ENCODE measurements at regions not wholly inside any gene's neighbourhood (a gene's known extent, or its start where the extent isn't known, plus 50 kb on each side); places are given as distances from the start of the nearest gene placed in this dataset.

DNA sequence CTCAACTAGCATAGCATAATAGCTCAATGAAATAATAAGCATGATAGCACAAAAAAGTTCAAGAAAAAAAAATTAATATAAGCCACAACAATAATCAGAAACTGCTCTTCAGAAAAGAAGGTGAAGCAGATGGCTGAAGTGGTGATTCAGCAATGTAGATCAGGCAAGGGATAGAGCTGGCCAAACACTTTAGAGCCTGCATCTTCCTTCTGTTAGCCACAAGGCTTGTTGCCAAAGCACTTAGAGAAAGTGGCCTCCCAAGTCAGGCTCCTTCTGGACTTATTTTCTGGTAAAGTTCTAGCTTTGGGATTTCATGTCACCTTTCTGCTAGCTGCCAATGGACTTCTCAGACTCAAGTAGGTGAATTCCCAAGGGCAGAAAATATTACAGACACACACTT, 60.3 kb upstream of the C1orf87 start:
- no peaks in the 10 kb centered on the region for H3K36me3 Mint-ChIP-seq (ENCODE audit: unreplicated experiment)
- TF ChIP-seq, protein P1, sequence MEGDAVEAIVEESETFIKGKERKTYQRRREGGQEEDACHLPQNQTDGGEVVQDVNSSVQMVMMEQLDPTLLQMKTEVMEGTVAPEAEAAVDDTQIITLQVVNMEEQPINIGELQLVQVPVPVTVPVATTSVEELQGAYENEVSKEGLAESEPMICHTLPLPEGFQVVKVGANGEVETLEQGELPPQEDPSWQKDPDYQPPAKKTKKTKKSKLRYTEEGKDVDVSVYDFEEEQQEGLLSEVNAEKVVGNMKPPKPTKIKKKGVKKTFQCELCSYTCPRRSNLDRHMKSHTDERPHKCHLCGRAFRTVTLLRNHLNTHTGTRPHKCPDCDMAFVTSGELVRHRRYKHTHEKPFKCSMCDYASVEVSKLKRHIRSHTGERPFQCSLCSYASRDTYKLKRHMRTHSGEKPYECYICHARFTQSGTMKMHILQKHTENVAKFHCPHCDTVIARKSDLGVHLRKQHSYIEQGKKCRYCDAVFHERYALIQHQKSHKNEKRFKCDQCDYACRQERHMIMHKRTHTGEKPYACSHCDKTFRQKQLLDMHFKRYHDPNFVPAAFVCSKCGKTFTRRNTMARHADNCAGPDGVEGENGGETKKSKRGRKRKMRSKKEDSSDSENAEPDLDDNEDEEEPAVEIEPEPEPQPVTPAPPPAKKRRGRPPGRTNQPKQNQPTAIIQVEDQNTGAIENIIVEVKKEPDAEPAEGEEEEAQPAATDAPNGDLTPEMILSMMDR (IDR thresholded peaks at IDR 0.05; ENCODE audit: partially characterized antibody, unreplicated experiment), result no peak
- no peak overlapping the region for H3K27ac Mint-ChIP-seq (ENCODE audit: unreplicated experiment)
- H3K27me3 Mint-ChIP-seq (ENCODE audit: unreplicated experiment), result no peaks in the 10 kb centered on the region
- no peak overlapping the region for H3K4me3 Mint-ChIP-seq (ENCODE audit: unreplicated experiment)
- peaks cover 2% of the 10 kb centered on the region for H3K4me1 Mint-ChIP-seq (ENCODE audit: low read depth, unreplicated experiment)
- DNase-seq, result no peak
- H3K9me3 Mint-ChIP-seq (ENCODE audit: unreplicated experiment), result no peaks in the 10 kb centered on the region

DNA sequence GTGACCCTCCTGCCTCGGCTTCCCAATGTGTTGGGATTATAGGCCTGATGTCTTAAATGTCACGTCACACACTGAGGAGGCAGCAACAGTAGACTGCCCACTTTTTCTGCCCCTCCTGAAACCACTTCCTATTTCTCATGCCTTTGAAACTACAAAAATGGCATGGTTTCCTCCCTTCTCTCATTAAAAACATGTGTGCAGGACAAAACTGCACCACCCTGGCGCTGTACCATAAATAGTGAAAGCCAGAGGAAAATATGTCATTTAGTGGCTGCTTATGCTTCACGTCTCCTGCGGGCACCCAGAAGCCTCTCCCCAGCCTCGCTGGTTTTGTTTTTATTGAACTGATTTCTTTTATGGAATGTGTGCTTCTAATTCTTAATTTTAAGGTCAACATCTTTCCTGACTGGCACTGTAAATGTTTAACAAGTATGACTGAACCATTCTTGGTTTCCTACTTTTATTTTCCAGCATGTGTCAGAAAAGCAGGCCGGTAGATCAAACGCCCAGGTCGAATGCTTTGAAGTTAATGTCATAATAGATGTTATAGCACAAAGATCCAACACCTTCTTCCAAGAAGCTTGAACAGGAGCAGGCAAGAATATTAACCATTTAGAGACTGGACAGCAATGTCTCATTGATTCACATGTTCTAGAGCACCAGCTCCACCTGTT, 59.6 kb upstream of the C1orf87 start:
- no peak overlapping the region for H3K4me3 Mint-ChIP-seq (ENCODE audit: unreplicated experiment)
- peaks cover 2% of the 10 kb centered on the region for H3K4me1 Mint-ChIP-seq (ENCODE audit: low read depth, unreplicated experiment)
- H3K36me3 Mint-ChIP-seq (ENCODE audit: unreplicated experiment), result no peaks in the 10 kb centered on the region
- H3K9me3 Mint-ChIP-seq (ENCODE audit: unreplicated experiment), result no peaks in the 10 kb centered on the region
- no peak overlapping the region for H3K27ac Mint-ChIP-seq (ENCODE audit: unreplicated experiment)
- no peaks in the 10 kb centered on the region for H3K27me3 Mint-ChIP-seq (ENCODE audit: unreplicated experiment)
- TF ChIP-seq, protein P1 (IDR thresholded peaks at IDR 0.05; ENCODE audit: partially characterized antibody, unreplicated experiment), result no peak
- no peak for DNase-seq

DNA sequence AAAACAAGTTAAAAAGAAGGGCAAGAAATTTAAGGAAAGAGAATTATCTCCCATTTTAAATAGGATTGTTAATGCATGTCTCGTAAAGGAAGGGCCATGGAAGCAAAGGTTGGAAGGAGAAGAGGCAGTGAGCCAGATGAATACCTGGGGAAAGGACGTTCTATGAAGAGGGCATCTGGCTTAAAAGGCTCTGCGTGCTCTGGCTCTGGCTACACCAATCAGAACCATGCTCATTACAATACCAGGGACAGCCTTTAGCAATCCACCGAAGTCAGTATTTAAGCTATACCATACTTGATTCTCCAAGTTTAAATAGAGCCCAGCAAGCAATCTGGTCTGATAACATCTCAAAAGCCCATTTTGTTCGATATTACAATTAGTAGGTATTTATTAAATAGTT, 58.5 kb upstream of the C1orf87 start:
- peaks cover 2% of the 10 kb centered on the region for H3K4me1 Mint-ChIP-seq (ENCODE audit: low read depth, unreplicated experiment)
- TF ChIP-seq, protein P1 (IDR thresholded peaks at IDR 0.05; ENCODE audit: partially characterized antibody, unreplicated experiment), result no peak
- H3K27me3 Mint-ChIP-seq (ENCODE audit: unreplicated experiment), result no peaks in the 10 kb centered on the region
- no peaks in the 10 kb centered on the region for H3K9me3 Mint-ChIP-seq (ENCODE audit: unreplicated experiment)
- no peak overlapping the region for H3K4me3 Mint-ChIP-seq (ENCODE audit: unreplicated experiment)
- no peak overlapping the region for H3K27ac Mint-ChIP-seq (ENCODE audit: unreplicated experiment)
- H3K36me3 Mint-ChIP-seq (ENCODE audit: unreplicated experiment), result no peaks in the 10 kb centered on the region
- DNase-seq, result no peak

DNA sequence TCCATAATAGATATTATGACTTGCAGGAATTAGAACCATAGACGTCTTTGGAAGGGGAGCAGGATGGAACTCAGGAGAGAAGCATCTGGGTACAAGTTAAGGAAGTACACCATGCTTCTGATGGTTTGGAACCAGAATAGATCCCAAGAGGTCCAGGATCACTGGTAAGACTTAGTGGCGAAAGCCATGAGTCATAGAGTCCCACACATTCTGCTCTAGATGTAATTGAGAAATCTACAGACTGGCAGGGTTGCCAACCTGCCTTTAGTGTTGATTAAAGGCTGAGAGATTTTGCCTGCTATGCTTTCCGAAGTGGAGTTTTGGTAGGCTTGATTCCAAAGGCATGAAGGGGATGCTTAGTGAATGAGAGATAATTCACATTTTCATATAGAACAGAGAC, 57.1 kb upstream of the C1orf87 start:
- Mint-ChIP-seq H3K36me3 (ENCODE audit: unreplicated experiment) (no peaks in the 10 kb centered on the region), H3K4me3 (ENCODE audit: unreplicated experiment) (no peak overlapping the region), H3K9me3 (ENCODE audit: unreplicated experiment) (no peaks in the 10 kb centered on the region), H3K4me1 (ENCODE audit: low read depth, unreplicated experiment) (no peaks in the 10 kb centered on the region), H3K27me3 (ENCODE audit: unreplicated experiment) (no peaks in the 10 kb centered on the region), H3K27ac (ENCODE audit: unreplicated experiment) (no peak overlapping the region)
- no peak for DNase-seq
- TF ChIP-seq, protein P1 (IDR thresholded peaks at IDR 0.05; ENCODE audit: partially characterized antibody, unreplicated experiment), result no peak

DNA sequence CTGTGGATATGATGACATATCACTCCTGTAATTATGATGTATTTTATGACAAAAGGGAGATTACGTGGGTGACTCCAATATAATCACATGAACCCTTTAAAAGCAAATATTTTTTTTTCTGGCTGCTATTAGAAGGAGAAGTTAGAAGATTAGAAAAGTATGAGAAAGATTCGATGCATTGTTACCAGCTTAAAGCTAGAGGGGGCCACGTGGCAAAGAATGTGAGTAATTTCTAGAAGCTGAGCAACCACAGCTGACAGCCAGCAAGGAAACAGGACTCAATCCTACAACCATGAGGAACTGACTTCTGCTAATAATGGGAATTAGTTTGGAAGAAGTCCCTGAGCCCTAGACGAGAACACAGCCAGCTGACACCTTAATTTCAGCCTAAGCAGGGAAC, 56.3 kb upstream of the C1orf87 start:
- Mint-ChIP-seq H3K4me1 (ENCODE audit: low read depth, unreplicated experiment) (no peaks in the 10 kb centered on the region), H3K27me3 (ENCODE audit: unreplicated experiment) (no peaks in the 10 kb centered on the region), H3K9me3 (ENCODE audit: unreplicated experiment) (no peaks in the 10 kb centered on the region), H3K4me3 (ENCODE audit: unreplicated experiment) (no peak overlapping the region), H3K27ac (ENCODE audit: unreplicated experiment) (no peak overlapping the region), H3K36me3 (ENCODE audit: unreplicated experiment) (no peaks in the 10 kb centered on the region)
- TF ChIP-seq, protein P1 (IDR thresholded peaks at IDR 0.05; ENCODE audit: partially characterized antibody, unreplicated experiment), result no peak
- DNase-seq, result no peak

All from glutamatergic neuron (in vitro differentiated cells).